NCI-H2171 treated with DMSO at 0.1 percent for 48 hours (cell line): ENCODE measurements at regions not wholly inside any gene's neighbourhood (a gene's known extent, or its start where the extent isn't known, plus 50 kb on each side); places are given as distances from the start of the nearest gene placed in this dataset.

Experiments used
- DNase-seq: peaks from one replicate; lab custom pipeline; 2025; lab: John Stamatoyannopoulos, UW

- no peak for DNase-seq
Observed at GRCh38 chr22:47715866-47716578, 953.6 kb downstream of the TBC1D22A start.

- DNase-seq: no peak
Observed at GRCh38 chr22:47713941-47714340, 951.5 kb downstream of the TBC1D22A start.

DNA sequence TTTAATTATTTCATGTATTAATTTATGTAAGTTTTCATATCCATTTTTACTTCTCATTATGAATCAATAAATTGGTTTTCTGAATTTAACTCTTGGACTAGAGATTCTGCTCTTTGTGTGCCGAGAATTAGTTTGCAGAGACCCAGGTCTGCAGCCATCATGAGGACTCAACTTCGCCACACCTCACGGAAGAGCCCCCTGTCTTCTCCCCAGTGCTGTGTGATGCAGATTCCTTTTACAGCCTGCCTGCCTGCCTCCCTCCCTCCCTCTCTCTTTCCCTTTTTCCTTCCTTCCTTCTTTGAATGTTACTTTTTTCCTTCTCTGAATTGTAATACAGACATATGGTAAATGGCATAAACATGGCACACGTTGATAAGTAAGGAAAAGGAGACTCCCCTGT lies 947.7 kb downstream of the TBC1D22A start:
- no peak for DNase-seq

DNA sequence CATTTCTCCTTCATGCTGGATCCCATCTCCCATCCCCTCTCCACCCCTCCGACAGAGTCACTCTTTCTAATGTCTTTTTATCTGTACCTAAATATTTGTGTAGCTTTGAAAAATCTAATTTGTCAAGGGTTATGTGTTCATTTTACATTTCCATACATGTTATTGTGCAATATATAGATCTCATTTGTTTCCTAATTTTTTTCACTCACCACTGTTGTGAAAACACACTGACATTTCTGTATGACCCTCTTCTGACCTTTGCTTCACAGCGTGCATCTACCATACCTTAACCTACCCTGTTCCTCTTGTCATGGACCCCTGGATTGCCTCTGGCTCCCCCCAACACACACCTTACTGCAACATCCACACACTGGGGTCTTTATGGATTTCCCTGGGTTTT lies 942.9 kb downstream of the TBC1D22A start:
- DNase-seq: no peak

DNA sequence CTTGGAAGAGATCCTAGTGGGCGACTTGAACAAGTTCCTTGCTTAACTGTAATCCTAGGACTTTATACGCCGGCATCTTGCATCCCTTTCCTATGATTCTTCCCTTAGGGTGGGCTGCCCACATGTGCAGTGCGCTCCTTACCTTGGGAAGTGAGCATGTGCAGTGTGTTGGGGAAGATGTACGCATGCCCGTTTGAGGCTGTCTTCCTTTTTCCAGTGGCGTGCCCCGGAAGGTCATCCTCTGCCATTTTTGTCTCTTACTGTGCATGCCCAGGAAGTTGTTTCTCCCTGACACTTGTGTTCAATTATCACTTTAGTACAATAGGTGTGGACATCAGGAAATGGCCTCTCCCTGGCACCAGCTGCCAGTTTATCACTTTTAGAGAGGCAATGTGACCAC lies 936.5 kb downstream of the TBC1D22A start:
- DNase-seq: no peak

- DNase-seq: no peak
Observed at GRCh38 chr22:47697861-47698260, 935.4 kb downstream of the TBC1D22A start.

GRCh38 chr22:47696776-47697175 lies 934.3 kb downstream of the TBC1D22A start:
- DNase-seq: no peak

- no peak for DNase-seq
Observed at GRCh38 chr22:47695176-47695575, 932.7 kb downstream of the TBC1D22A start.

DNA sequence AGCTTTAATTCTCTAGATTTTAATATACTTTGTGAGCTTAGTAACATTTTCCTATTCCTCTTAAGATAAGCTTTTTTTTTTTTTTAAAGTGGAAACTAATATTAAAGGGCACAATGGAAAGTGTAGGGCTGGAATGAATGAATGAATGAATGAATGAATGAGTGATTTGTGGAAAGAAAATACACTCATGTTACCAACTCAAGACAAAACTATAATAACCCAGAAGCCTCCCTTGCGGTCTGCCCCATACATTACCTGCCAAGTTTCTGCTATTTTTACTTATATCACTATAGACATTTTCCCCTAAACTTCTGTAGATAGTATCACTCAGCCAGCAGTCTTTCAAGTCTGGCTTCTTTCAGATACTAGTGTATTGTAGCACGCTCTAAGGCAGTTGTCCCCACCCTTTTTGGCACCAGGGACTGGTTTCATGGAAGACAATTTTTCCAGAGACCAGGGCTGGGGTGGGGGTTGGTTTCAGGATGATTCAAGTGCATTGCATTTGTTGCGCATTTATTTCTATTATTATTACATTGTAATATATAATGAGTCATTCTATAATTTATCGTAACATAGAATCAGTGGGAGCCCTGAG lies 932.2 kb downstream of the TBC1D22A start:
- DNase-seq: no peak

DNA sequence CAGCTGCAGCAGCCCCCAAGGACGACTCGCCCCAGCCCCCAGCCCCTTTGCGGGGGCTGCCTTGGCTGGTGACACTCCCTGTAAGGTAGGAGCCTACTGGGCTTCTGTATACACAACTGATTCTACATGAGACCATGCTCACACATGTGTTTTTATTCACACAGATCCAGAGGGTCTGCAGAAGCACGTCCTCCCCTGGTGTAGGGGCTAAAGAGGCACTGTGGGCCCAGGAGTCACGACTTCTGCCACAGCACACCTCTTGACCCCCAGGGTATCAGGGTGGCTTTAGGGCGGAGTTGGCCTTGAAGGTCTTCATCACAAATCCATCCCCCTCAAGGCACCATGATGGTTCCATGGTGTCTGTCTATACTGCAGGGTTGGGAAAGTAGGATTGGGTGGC lies 931.2 kb downstream of the TBC1D22A start:
- no peak for DNase-seq

- DNase-seq: peak; percentile 57
Observed at GRCh38 chr22:47692811-47693210, 930.4 kb downstream of the TBC1D22A start.

GRCh38 chr22:47691152-47691895 lies 928.9 kb downstream of the TBC1D22A start:
- peak; percentile 93 for DNase-seq

- no peak for DNase-seq
Observed at GRCh38 chr22:47690586-47690985, 928.1 kb downstream of the TBC1D22A start.

GRCh38 chr22:47690166-47690565 lies 927.7 kb downstream of the TBC1D22A start:
- DNase-seq: no peak

DNA sequence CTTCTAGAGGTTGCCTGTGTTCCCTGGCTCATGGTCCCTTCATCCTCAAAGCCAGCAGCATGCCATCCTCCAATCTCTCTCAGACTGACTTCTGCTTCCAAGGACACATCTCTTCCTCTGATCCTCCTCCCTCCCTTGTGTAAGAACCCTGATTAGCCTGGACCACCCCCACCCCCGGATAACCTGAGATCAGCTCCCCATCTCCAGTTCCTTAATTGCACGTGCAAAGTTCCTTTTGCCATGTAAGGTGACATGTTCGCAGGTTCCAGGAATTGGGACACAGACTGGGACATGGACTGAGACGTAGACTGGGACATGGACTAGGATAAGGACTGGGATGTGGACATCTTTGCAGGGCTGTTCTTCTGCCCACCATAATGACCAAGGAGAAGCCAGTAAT lies 925.3 kb downstream of the TBC1D22A start:
- DNase-seq: no peak

GRCh38 chr22:47687346-47687655 lies 924.9 kb downstream of the TBC1D22A start:
- no peak for DNase-seq

GRCh38 chr22:47686594-47687345 lies 924.3 kb downstream of the TBC1D22A start:
- no peak for DNase-seq

DNA sequence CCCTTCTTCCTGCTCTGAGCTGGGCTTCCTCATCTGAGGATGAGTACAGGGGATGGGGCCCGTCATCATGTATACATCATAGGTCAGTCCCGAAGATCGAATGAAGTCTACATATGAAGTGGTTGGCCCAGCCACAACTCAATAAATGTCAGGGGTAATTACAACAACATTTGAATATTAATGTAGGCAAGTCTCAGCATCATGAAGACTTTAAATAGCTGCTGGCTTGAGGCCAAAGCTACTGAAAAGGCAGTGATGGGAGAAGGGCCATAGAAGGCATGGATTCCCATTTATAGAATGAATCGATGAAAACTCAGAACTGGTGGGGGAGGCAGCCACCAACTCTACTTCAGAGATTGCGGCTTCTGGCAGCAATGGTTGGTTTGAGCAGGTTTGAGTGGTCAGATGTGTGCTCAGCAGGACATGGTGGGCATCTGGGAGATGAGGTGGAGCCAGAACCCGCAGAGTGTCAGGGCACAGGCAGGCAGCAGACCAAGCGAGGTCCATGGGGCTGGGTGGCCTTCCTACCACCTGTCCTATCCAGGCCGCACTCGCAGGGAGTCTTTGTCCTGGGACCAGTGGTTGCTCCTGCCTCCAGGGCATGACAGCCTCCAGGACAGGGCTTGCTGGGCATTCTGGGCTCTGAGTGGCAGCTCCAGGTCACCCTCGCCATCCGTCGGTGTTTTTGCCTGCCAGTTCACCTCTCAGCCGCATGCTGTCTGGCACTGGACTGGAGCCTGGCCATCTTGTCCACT lies 919.1 kb downstream of the TBC1D22A start:
- no peak for DNase-seq

GRCh38 chr22:47678636-47679287 lies 916.3 kb downstream of the TBC1D22A start:
- no peak for DNase-seq

DNA sequence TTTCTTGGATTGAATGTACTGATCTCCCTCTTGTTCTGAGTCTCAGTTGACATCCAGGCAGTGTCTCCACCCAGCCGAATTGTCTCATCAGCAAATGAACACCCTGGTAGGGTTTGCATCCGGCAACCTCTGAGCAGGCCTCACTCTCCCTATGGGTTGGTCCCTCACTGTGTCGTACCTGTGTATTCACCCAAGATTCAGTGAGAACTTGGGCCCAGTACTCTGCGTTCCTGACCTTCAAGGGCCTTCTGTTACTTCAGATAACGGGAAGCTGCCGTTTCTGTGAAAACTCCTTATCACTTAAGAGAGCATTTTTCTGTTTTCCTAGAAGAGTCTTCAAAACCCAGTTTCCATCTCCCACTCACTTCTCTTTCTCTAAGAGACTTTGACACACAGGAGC lies 915.6 kb downstream of the TBC1D22A start:
- DNase-seq: no peak

DNA sequence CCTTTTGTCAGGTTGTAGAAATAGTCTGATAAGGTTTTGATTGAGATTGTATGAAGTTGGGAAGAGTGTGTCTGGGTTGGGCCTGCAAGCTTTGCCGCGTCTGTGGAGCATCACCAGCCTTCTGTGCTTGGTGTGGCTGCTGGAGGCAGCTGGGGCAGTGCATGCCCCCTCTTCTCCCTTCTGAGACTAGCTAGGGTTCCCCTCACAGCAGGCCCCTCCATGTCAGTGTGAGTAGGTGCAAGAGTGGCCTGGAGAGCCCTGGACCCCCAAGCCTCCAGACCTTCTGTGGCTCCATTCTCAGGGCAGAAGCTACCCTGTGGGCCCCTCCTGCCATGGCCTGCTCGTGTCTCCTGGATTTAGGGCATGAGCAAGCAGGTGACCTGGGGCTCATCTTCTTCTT lies 914.2 kb downstream of the TBC1D22A start:
- DNase-seq: no peak
